Ishikawa (cell line): ENCODE measurements at regions not wholly inside any gene's neighbourhood (a gene's known extent, or its start where the extent isn't known, plus 50 kb on each side); places are given as distances from the start of the nearest gene placed in this dataset.

Experiments
- CEBPB ChIP-seq: IDR thresholded peaks from 2 replicates; pipeline ENCODE4 v1.6.1; 2012
- CREB1 ChIP-seq: IDR thresholded peaks from 2 replicates; pipeline ENCODE4 v1.6.1; 2012; ENCODE audit warnings: low read depth
- EGR1 ChIP-seq: IDR thresholded peaks from 2 replicates; pipeline ENCODE4 v1.6.1; 2012
- EP300 ChIP-seq: IDR thresholded peaks from 2 replicates; pipeline ENCODE4 v1.6.1; 2012; ENCODE audit warnings: borderline replicate concordance
- FOXM1 ChIP-seq: IDR thresholded peaks from 2 replicates; pipeline ENCODE4 v1.6.1; 2012; ENCODE audit warnings: low read depth, borderline replicate concordance
- MAX ChIP-seq: IDR thresholded peaks from 2 replicates; pipeline ENCODE4 v1.6.1; 2012
- NFIC ChIP-seq: IDR thresholded peaks from 2 replicates; pipeline ENCODE4 v1.6.1; 2012
- RAD21 ChIP-seq: IDR thresholded peaks from 2 replicates; pipeline ENCODE4 v1.6.1; 2012; ENCODE audit warnings: low read depth
- REST ChIP-seq: IDR thresholded peaks from 2 replicates; pipeline ENCODE4 v1.6.1; 2012; ENCODE audit warnings: low read depth, mild to moderate bottlenecking
- TAF1 ChIP-seq: IDR thresholded peaks from 2 replicates; pipeline ENCODE4 v1.6.1; 2012; ENCODE audit warnings: low read depth, mild to moderate bottlenecking
- TCF12 ChIP-seq: IDR thresholded peaks from 2 replicates; pipeline ENCODE4 v1.6.1; 2012; ENCODE audit warnings: low read depth
- TEAD4 ChIP-seq: IDR thresholded peaks from 2 replicates; pipeline ENCODE4 v1.6.1; 2012
- YY1 ChIP-seq: IDR thresholded peaks from 2 replicates; pipeline ENCODE4 v1.6.1; 2012; ENCODE audit warnings: low read depth
- ZBTB7A ChIP-seq: IDR thresholded peaks from 2 replicates; pipeline ENCODE4 v1.6.1; 2012; ENCODE audit warnings: low read depth
- TF ChIP-seq, protein P1 (sequence below): IDR thresholded peaks from 2 replicates; pipeline ENCODE4 v1.6.1; 2012

- TF ChIP-seq TAF1 (no peak), CEBPB (no peak)
Measured at GRCh38 chr7:87007038-87007437, 52.4 kb downstream of the ELAPOR2 start.

- TF ChIP-seq, protein P1, sequence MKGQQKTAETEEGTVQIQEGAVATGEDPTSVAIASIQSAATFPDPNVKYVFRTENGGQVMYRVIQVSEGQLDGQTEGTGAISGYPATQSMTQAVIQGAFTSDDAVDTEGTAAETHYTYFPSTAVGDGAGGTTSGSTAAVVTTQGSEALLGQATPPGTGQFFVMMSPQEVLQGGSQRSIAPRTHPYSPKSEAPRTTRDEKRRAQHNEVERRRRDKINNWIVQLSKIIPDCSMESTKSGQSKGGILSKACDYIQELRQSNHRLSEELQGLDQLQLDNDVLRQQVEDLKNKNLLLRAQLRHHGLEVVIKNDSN = no peak
- no peak for TF ChIP-seq YY1
- TF ChIP-seq RAD21 = no peak
- no peak for TF ChIP-seq EGR1
- no peak for TF ChIP-seq TCF12
- no peak for TF ChIP-seq NFIC
- no peak for TF ChIP-seq CREB1
- TF ChIP-seq CEBPB = no peak
- no peak for TF ChIP-seq ZBTB7A
- TF ChIP-seq EP300 = no peak
- TF ChIP-seq TEAD4 = no peak
- no peak for TF ChIP-seq FOXM1
- no peak for TF ChIP-seq TAF1
Measured at GRCh38 chr7:87004956-87005355, 54.5 kb downstream of the ELAPOR2 start.

GRCh38 chr7:87003872-87004798 lies 55.3 kb downstream of the ELAPOR2 start:
- TF ChIP-seq REST (no peak), EP300 (no peak), TCF12 (no peak), FOXM1 (no peak), TAF1 (no peak), MAX (no peak), RAD21 (no peak), CEBPB (no peak), YY1 (no peak), CREB1 (no peak), TEAD4 (no peak), NFIC (no peak), EGR1 (no peak)

DNA sequence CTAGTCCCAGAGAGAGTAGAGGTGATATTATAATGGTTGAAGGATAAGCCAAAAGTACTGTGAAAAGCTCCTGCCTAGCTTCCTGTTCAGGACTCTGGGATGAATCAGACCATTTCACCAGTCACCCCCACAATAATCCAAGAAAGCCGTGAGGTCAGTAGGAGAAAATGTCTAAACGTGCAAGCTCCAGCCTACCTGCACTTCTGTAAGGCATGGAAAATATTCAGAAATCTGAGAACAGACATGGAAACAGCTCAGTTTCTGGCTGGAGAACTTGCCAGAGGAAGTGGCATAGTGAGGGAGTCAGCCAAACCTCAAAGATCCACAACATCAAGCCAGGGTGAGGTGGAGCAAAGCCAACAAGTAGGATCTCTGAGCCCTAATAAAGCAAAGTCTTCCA lies 58.2 kb downstream of the ELAPOR2 start:
- TF ChIP-seq FOXM1 (no peak), TCF12 (no peak), TAF1 (no peak), REST (no peak), CEBPB (no peak)
- TF ChIP-seq, protein P1 = no peak

DNA sequence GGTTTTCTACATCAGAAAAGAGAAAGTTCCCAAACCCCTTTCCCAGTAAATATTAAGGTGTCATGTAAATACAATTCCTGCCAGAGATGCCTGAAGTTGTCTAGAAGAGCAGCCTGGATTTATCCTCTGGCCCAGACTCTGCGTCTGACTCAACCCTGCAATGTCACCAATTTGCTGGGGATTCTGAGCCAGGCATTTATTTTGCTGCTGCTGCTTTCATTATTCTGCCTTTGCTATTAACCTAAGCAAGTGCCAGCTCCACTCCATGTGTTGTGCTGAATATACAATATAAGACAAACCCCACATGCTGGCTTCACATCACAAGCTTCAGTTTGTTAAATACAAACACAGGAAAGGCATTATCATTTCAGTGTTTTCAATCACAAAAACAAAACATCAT lies 59.1 kb downstream of the ELAPOR2 start:
- TF ChIP-seq, protein P1 = no peak
- TF ChIP-seq TCF12 (no peak), TAF1 (no peak), CEBPB (no peak)

DNA sequence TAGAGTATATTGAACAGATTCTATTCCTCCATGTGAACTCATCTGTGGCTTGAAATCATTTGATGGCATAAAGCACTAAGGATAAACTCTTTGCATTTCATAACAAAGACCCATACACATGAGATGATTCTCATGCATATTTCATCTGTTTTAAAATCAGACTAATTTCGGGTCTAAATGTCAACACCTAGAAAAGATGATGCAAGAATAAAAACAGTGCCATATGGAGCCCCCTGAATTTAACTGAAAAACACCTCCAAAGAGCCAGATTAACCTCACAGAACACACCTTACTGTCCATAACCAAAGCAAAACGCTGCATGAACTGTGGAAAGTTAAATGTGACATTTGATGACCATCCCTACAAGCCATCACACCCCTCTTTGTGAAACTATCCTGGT lies 59.7 kb downstream of the ELAPOR2 start:
- TF ChIP-seq CREB1 (no peak), YY1 (no peak), CEBPB (no peak), EGR1 (no peak), TEAD4 (no peak), TAF1 (no peak), ZBTB7A (no peak), RAD21 (no peak), FOXM1 (no peak), REST (no peak), EP300 (no peak), MAX (no peak), TCF12 (no peak), NFIC (no peak)
- TF ChIP-seq, protein P1 = no peak
